Fibroblast of pulmonary artery (primary cell): ENCODE measurements at regions not wholly inside any gene's neighbourhood (a gene's known extent, or its start where the extent isn't known, plus 50 kb on each side); places are given as distances from the start of the nearest gene placed in this dataset.

Experiments used
- DNase-seq: peaks from one replicate; pipeline ENCODE4 v3.0.0-alpha.2; 2010; ENCODE audit warnings: low read depth
- H3K4me3 ChIP-seq: replicated peaks from 2 replicates; pipeline ENCODE4 v1.5.1; 2011; ENCODE audit warnings: low read depth, mild to moderate bottlenecking, control low read depth, low read length, moderate library complexity
- TF ChIP-seq, protein P1 (sequence below): IDR thresholded peaks from 2 replicates; pipeline ENCODE4 v1.5.1; 2011; ENCODE audit warnings: mild to moderate bottlenecking, control low read depth, low read length, inconsistent platforms; ENCODE audit errors: missing control alignments

- TF ChIP-seq, protein P1, sequence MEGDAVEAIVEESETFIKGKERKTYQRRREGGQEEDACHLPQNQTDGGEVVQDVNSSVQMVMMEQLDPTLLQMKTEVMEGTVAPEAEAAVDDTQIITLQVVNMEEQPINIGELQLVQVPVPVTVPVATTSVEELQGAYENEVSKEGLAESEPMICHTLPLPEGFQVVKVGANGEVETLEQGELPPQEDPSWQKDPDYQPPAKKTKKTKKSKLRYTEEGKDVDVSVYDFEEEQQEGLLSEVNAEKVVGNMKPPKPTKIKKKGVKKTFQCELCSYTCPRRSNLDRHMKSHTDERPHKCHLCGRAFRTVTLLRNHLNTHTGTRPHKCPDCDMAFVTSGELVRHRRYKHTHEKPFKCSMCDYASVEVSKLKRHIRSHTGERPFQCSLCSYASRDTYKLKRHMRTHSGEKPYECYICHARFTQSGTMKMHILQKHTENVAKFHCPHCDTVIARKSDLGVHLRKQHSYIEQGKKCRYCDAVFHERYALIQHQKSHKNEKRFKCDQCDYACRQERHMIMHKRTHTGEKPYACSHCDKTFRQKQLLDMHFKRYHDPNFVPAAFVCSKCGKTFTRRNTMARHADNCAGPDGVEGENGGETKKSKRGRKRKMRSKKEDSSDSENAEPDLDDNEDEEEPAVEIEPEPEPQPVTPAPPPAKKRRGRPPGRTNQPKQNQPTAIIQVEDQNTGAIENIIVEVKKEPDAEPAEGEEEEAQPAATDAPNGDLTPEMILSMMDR: no peak
- H3K4me3 ChIP-seq: no peak overlapping the region
- DNase-seq: no peak
These were observed 357.2 kb downstream of the SATB2 start for GRCh38 chr2:199100326-199101110.

- TF ChIP-seq, protein P1: no peak
- DNase-seq: no peak
- H3K4me3 ChIP-seq: no peak overlapping the region
These were observed 365.3 kb downstream of the SATB2 start for GRCh38 chr2:199092419-199092818.

- no peak overlapping the region for H3K4me3 ChIP-seq
- no peak for DNase-seq
- TF ChIP-seq, protein P1: no peak
These were observed 372.5 kb downstream of the SATB2 start for GRCh38 chr2:199085261-199085660.

DNA sequence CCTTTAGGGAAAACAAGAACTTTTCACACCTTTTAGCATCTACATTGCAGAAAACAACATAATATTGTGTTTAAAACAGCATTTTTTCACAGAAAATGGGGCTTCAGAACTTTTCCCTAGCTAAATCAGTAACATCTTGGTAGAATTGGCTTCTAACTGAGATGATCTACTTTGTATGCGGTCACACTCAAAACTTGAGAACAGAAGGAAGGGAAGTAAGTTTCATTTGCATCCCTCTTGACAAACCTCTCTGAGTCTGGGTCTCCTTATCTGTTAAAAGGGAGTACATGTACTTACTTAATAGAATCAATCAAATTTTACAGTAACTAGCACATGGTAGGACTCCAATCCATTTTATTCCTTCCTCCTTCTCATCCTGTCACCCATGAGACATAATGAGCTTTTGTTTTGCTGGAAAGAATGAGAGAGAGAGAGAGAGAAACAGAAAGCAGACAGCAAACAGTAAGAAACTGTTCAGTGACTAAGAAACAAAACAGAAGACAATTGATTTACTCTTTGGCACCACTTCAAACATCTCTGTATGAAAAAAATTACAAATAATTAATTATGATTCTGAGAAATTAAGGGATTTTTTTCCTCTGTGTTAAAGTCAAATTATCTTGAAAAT, 387.3 kb downstream of the SATB2 start:
- DNase-seq: no peak
- TF ChIP-seq, protein P1: no peak
- H3K4me3 ChIP-seq: no peak overlapping the region

- H3K4me3 ChIP-seq: no peak overlapping the region
- DNase-seq: no peak
- TF ChIP-seq, protein P1: no peak
These were observed 393.5 kb downstream of the SATB2 start for GRCh38 chr2:199064201-199064600.

DNA sequence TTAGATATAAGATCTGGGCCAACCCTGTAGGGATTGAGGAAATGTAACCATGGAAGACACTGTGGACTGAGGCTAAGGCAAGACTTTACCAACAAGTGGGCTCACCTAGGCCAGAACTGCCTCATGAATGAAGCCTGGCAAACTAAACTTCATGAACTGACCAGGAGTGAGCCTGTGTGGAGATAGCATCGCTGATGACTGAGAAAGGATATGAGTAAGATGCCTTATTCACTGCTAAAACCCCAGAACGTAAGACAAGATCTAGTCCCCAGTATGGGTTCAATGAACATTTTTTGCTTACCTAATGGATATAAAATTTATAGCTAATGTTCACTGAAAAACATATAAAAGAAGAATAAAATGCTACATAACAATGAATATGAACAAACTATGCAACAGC, 399.8 kb downstream of the SATB2 start:
- no peak for DNase-seq
- no peak overlapping the region for H3K4me3 ChIP-seq
- TF ChIP-seq, protein P1: no peak
